GM12878 (cell line): ENCODE measurements at regions not wholly inside any gene's neighbourhood (a gene's known extent, or its start where the extent isn't known, plus 50 kb on each side); places are given as distances from the start of the nearest gene placed in this dataset.

Source experiments
- JUNB ChIP-seq: IDR thresholded peaks from 2 replicates; pipeline ENCODE4 v1.6.1; 2016; ENCODE audit warnings: antibody characterized with exemption, mild to moderate bottlenecking
- NR2C1 ChIP-seq: fragments of 450-650 bp; IDR thresholded peaks from 2 replicates; pipeline ENCODE4 v1.6.1; 2017; ENCODE audit warnings: antibody characterized with exemption, mild to moderate bottlenecking, moderate library complexity
- RAD21 ChIP-seq: IDR thresholded peaks from 2 replicates; pipeline ENCODE4 v1.6.1; 2011; ENCODE audit warnings: mild to moderate bottlenecking, low read depth, low read length, moderate library complexity; ENCODE audit not compliant: insufficient read depth
- ZNF207 ChIP-seq: fragments of 450-650 bp; IDR thresholded peaks from 2 replicates; pipeline ENCODE4 v1.6.1; 2014; ENCODE audit warnings: antibody characterized with exemption, mild to moderate bottlenecking, borderline replicate concordance
- TF ChIP-seq, protein P1 (sequence below): fragments of 450-650 bp; IDR thresholded peaks from 2 replicates; pipeline ENCODE4 v1.6.1; 2017; ENCODE audit warnings: mild to moderate bottlenecking
- TF ChIP-seq, protein P2 (sequence below): fragments of 450-650 bp; IDR thresholded peaks from 2 replicates; pipeline ENCODE4 v1.6.1; 2017; ENCODE audit warnings: borderline replicate concordance
- TF ChIP-seq, protein P3 (sequence below), 3 experiments: IDR thresholded peaks in 2 of 3; conservative IDR thresholded peaks in 1 of 3; 2 replicates each; pipeline ENCODE4 v1.5.1; 2011; ENCODE audit warnings: low read depth in 3 of 3, low read length in 3 of 3, mild to moderate bottlenecking in 3 of 3, control low read depth in 2 of 3, moderate library complexity in 2 of 3, inconsistent platforms in 1 of 3, mixed read lengths in 1 of 3; ENCODE audit not compliant: control insufficient read depth in 2 of 3, insufficient read depth in 1 of 3; ENCODE audit errors: extremely low read depth in 1 of 3

DNA sequence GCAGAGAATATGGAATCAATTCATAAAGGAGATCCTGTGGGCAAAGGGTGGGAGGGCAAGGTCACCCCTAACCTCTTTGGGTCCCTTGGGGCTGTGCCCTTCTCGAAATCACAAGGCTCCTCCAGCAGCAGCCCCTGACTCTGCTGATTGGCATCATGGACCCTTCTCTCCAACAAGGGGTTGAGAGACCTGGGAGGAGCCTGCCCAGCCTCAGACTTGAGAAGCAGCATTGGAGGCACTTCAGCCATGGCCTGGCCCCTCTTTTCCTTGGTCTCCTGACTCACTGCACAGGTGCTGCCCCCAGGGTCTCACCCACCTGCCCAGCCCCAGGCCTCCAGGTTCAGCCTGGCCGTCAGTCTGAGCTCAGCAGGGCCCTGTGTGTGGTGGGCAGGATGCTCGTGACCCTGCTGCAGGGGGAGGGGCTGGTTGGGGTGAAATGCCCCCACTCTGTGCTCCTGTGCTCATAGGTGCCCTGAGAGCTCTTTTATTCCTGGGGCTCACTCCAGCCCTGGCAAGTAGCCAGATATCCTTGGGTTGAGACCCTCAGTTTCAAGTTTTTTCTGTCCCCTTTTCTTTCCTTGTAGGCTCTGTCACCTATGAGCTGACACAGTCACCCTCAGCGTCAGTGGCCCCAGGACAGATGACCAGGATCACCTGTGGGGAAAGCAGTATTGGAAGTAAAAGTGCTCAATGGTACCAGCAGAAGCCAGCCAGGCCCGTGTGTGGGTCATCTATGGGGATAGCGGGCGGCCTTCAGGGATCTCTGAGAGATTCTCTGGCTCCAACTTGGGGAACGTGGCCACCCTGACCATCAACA, 110.8 kb downstream of the GGTLC2 start (continued):
- TF ChIP-seq, protein P1, sequence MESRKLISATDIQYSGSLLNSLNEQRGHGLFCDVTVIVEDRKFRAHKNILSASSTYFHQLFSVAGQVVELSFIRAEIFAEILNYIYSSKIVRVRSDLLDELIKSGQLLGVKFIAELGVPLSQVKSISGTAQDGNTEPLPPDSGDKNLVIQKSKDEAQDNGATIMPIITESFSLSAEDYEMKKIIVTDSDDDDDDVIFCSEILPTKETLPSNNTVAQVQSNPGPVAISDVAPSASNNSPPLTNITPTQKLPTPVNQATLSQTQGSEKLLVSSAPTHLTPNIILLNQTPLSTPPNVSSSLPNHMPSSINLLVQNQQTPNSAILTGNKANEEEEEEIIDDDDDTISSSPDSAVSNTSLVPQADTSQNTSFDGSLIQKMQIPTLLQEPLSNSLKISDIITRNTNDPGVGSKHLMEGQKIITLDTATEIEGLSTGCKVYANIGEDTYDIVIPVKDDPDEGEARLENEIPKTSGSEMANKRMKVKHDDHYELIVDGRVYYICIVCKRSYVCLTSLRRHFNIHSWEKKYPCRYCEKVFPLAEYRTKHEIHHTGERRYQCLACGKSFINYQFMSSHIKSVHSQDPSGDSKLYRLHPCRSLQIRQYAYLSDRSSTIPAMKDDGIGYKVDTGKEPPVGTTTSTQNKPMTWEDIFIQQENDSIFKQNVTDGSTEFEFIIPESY: no peak
- TF ChIP-seq ZNF207: no peak
- TF ChIP-seq NR2C1: no peak
- TF ChIP-seq RAD21: no peak
- TF ChIP-seq, protein P2, sequence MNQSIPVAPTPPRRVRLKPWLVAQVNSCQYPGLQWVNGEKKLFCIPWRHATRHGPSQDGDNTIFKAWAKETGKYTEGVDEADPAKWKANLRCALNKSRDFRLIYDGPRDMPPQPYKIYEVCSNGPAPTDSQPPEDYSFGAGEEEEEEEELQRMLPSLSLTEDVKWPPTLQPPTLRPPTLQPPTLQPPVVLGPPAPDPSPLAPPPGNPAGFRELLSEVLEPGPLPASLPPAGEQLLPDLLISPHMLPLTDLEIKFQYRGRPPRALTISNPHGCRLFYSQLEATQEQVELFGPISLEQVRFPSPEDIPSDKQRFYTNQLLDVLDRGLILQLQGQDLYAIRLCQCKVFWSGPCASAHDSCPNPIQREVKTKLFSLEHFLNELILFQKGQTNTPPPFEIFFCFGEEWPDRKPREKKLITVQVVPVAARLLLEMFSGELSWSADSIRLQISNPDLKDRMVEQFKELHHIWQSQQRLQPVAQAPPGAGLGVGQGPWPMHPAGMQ: no peak
- TF ChIP-seq JUNB: no peak
- TF ChIP-seq, protein P3, sequence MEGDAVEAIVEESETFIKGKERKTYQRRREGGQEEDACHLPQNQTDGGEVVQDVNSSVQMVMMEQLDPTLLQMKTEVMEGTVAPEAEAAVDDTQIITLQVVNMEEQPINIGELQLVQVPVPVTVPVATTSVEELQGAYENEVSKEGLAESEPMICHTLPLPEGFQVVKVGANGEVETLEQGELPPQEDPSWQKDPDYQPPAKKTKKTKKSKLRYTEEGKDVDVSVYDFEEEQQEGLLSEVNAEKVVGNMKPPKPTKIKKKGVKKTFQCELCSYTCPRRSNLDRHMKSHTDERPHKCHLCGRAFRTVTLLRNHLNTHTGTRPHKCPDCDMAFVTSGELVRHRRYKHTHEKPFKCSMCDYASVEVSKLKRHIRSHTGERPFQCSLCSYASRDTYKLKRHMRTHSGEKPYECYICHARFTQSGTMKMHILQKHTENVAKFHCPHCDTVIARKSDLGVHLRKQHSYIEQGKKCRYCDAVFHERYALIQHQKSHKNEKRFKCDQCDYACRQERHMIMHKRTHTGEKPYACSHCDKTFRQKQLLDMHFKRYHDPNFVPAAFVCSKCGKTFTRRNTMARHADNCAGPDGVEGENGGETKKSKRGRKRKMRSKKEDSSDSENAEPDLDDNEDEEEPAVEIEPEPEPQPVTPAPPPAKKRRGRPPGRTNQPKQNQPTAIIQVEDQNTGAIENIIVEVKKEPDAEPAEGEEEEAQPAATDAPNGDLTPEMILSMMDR (IDR thresholded peaks at IDR 0.05 in 2 of 3, conservative IDR thresholded peaks at IDR 0.05 in 1 of 3; ENCODE audit: control insufficient read depth in 2 of 3, extremely low read depth in 1 of 3, insufficient read depth in 1 of 3, low read depth in 3 of 3, low read length in 3 of 3): no peak
